Stimulated activated naive CD8-positive, alpha-beta T cell treated with anti-CD3 and anti-CD28 coated beads, Interleukin-15, Interleukin-2, amounts not matched to agents 100 U/mL and 50 U/mL, for 24 hours (primary cell): ENCODE measurements at regions not wholly inside any gene's neighbourhood (a gene's known extent, or its start where the extent isn't known, plus 50 kb on each side); places are given as distances from the start of the nearest gene placed in this dataset.
A peak's percentile ranks its signal among the peaks of the same experiment; 100 is the strongest.
"Not testable (repeated sequence)": the region's sequence is repeated elsewhere in the genome, so short reads cannot be mapped to it uniquely, and the experiment has no call there.

Experiments
- ATAC-seq: fragments of 150-1000 bp; cut with Tn5 transposase; one replicate; pipeline ENCODE4 v1.10.0; 2021
- DNase-seq: peaks from one replicate; pipeline ENCODE4 v3.0.0; 2021

- ATAC-seq, DNase-seq: not testable (repeated sequence)
Observed at GRCh38 chr22:15772337-15772736, 82.5 kb downstream of the POTEH start.

- ATAC-seq, DNase-seq: not testable (repeated sequence)
Observed at GRCh38 chr22:15775118-15775517, 85.3 kb downstream of the POTEH start.

- ATAC-seq, result peak; percentile 46
- not testable (repeated sequence) for DNase-seq
Observed at GRCh38 chr22:15775670-15776669, 86.1 kb downstream of the POTEH start.

- not testable (repeated sequence) for ATAC-seq, DNase-seq
Observed at GRCh38 chr22:15776727-15777126, 86.9 kb downstream of the POTEH start.

GRCh38 chr22:15777150-15777549 is 87.3 kb downstream of the POTEH start:
- not testable (repeated sequence) for DNase-seq, ATAC-seq

- not testable (repeated sequence) for DNase-seq, ATAC-seq
Observed at GRCh38 chr22:15777557-15777956, 87.7 kb downstream of the POTEH start.

- not testable (repeated sequence) for ATAC-seq, DNase-seq
Observed at GRCh38 chr22:15778366-15778765, 88.5 kb downstream of the POTEH start.

- not testable (repeated sequence) for DNase-seq, ATAC-seq
Observed at GRCh38 chr22:15781652-15782051, 91.8 kb downstream of the POTEH start.

GRCh38 chr22:15782933-15783332 is 93.1 kb downstream of the POTEH start:
- not testable (repeated sequence) for ATAC-seq, DNase-seq

GRCh38 chr22:15784383-15785085 is 94.7 kb downstream of the POTEH start:
- ATAC-seq, result peak; percentile 28
- not testable (repeated sequence) for DNase-seq

GRCh38 chr22:15786942-15787733 is 97.3 kb downstream of the POTEH start:
- not testable (repeated sequence) for DNase-seq, ATAC-seq

- not testable (repeated sequence) for ATAC-seq, DNase-seq
Observed at GRCh38 chr22:15791557-15791956, 101.7 kb downstream of the POTEH start.

GRCh38 chr22:15799935-15800334 is 110.1 kb downstream of the POTEH start:
- ATAC-seq, DNase-seq: not testable (repeated sequence)

- ATAC-seq, DNase-seq: not testable (repeated sequence)
Observed at GRCh38 chr22:15811141-15811540, 121.3 kb downstream of the POTEH start.

- ATAC-seq, DNase-seq: not testable (repeated sequence)
Observed at GRCh38 chr22:15815783-15816182, 126.0 kb downstream of the POTEH start.

- peak; percentile 24 for ATAC-seq
- DNase-seq, result not testable (repeated sequence)
Observed at GRCh38 chr22:15816470-15816869, 126.6 kb downstream of the POTEH start.

- ATAC-seq, DNase-seq: not testable (repeated sequence)
Observed at GRCh38 chr22:15817264-15817663, 127.4 kb downstream of the POTEH start.

GRCh38 chr22:15819886-15820285 is 130.1 kb downstream of the POTEH start:
- ATAC-seq, DNase-seq: not testable (repeated sequence)

GRCh38 chr22:15821088-15821487 is 131.3 kb downstream of the POTEH start:
- ATAC-seq, DNase-seq: not testable (repeated sequence)

GRCh38 chr22:15822001-15822400 is 132.2 kb downstream of the POTEH start:
- ATAC-seq, DNase-seq: not testable (repeated sequence)

GRCh38 chr22:15823178-15823577 is 133.4 kb downstream of the POTEH start:
- not testable (repeated sequence) for ATAC-seq

More at GRCh38 chr22:15823178-15823577, 133.4 kb downstream of the POTEH start:
- not testable (repeated sequence) for DNase-seq
